HCEC 1CT (cell line): ENCODE measurements at regions not wholly inside any gene's neighbourhood (a gene's known extent, or its start where the extent isn't known, plus 50 kb on each side); places are given as distances from the start of the nearest gene placed in this dataset.
A peak's percentile ranks its signal among the peaks of the same experiment; 100 is the strongest.
"Not testable (repeated sequence)": the region's sequence is repeated elsewhere in the genome, so short reads cannot be mapped to it uniquely, and the experiment has no call there.

Experiments
- DNase-seq: peaks from one replicate; pipeline ENCODE4 v3.0.0-alpha.2; 2017

DNA sequence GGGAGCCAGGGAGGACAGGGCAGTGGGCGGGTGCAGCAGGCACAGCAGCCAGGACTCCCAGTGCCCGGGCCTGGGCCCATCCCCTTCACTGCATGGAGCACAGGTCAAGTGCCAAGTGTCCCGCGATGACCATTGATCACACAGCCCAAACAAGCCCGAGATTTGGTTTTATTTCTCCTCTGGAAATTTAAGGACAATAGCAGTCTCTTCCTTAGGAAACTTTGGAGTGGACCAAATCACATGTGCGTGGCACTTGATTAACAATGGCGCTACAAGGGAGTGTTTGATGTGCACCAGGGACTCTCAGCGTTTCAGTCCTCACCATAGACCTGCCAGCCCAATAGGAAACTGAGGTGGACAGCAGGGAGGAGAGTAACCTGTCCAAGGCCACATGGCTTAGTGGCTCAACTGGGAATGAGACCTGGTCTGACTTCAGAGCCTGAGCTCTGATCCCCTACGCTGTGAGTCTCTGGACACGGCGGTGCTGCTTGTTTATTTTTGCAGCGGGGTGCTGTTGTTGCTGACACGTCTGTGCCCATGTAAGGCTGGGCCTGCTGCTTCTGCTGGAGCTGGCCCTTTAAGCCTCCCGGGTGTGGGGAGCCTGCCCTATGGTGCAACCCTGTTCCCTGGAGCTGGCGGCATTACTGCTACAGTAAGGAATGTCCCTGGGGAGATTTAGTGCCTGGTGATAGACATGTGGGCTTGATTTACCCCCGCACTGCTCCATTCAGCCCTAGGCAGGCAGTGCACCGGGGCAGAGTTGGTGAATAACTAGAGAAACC, 194.2 kb downstream of the INHBB start:
- DNase-seq = peak; percentile 94

DNA sequence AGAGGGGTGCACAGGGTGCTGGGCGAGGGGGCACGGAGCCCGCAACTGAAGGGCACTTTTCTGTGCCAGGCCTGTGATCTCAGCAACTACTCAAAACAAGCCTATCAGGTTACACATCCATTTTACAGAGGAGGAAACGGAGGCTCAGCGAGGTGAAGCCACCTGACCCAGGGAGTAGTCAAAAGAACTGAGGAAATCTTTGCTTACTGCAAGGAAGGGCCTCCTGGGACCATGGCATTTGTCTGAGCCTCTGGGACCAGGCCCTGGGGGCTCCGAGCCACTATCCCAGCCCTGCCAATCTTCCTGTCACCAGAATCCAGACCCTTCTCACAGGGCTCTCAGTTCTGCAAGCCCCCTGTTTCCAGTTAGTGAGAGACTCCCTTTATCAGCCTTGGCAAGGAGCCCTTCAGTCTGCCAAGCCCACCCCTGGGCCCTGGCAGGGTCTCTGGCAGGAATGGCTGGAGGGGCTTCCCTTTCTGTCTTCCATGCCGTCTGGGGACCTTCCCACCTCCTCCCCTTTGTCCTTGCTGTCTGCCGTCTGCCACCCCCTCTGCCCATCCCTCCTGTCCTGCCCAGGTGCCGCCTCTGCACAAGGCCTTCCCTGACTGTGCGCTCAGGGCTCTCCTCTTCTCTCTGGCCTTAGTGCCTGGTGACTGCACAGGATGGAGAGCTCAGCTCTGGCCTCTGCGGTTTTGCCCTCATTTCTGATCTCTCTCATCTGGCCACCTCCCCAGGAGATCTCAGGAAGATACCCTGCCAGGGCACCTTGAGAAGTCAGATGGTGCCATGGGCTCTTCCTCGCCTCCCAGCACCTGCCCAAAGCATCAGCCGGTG, 194.7 kb upstream of the GLI2 start:
- DNase-seq = no peak

DNA sequence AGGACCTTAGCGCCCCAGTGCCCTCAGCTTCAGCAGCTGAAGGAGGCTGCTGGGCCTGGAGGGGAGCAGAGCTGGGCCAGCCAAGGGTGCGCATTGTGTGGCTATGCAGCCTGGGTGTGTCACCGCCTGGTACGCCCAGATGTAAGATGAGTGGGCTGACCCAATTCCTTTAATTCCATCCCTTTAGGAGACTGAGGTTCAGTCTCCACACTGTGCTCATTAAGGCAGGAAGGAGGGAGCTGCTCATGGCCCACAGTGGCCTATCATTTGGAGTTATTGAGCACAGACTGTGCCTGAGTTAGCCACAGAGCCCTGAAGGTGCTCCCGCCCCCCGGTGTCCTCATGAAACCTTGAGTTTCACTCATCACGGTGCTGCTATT, 194.1 kb upstream of the GLI2 start:
- DNase-seq = no peak

DNA sequence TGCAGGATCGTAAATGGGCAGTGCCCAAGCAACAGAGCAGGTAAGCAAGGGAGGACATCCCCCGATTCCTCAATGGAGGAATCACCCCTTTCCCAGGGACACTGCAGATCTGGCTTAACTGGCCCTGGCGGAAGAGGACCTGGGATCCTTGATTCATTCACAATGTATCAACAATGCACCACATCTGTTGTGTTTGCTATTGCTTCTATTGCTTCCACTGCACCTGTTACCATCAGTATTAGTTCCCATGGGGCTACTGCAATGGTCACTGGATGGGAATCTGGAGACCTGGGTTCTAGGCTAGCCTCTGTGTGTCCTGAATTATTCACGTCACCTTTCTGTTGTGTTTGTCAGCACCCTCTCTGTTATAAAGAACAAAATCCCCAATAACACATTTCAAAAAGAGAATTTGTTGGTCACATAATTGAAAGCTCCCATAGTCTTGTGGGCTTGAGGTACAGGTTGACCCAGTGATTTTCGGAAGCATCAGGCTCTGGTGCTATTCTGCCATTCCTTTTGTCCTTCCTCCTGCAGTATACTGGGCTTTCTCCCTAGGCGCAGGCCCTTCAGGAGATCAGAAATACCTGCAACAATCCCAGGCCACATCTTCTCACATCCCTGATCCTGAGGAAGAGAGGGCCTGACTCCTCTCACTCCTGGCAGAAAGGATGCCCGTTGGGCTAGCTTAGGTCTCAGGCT, 193.5 kb upstream of the GLI2 start:
- no peak for DNase-seq

DNA sequence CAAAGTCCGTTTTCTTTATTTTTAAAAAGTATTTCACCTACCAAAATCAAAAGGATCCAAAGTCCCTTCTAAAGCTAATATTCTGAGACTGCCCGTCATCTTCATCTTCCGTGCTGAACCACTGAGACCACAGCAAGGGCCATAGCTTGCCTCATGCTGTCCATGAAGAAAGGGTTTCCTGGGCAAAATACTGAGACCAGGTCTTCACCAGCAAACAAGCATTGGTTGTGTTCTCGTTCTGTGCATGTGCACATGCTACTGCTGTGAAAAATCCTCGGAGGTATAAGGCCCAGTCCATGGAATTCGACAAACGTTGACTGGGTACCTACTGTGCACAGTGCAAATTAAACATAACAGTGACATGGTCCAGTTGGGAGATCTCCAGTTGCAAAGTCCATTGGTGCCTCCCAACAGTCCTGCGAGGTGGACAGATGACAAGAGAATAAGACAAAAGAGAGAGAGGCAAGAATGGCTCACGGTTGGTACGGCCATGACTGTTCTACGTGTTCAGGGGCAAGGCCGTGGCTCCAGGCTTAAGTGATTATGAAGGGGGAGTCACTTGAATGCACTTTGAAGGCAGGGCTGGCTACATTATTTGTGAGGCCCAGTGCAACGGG, 192.6 kb upstream of the GLI2 start:
- DNase-seq = no peak

DNA sequence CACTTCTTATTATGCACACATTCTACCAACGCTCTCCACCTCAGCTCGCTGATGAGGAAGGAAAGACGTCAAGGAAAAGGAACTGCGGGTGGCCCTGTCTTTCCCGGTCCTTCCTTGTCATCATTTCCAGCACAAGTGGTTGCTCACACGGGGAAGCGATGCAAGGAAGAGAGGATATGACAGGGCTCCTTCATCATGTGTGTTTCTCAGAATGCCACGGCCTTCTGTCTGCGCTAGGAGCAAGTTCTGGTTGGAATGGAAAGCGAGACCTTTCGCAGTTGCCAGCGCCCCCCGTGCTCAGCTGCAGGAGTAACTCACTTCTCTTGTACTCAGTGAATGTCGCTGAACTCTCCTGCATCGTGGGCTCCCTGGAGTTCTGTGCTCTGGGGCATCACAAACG, 191.8 kb upstream of the GLI2 start:
- DNase-seq = no peak

DNA sequence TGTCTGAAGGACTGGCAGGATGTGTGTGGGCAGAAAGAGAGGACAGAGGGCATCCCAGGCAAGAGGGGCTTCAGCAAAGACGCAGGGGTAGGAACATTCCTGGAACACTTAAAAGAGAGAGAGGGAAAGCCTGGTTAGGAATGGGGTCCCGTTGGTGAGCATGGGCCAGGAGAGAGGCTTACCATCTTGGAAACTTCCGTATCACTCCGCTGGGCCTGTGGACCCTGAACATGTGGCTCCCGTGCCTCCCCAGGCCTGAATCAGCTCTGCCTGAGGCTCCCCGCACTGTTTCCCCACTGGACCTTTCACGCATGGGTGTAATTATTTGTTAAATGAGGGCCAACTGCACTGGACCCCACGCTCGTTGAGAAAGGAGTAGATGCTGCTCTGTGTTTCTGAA, 191.1 kb upstream of the GLI2 start:
- no peak for DNase-seq

DNA sequence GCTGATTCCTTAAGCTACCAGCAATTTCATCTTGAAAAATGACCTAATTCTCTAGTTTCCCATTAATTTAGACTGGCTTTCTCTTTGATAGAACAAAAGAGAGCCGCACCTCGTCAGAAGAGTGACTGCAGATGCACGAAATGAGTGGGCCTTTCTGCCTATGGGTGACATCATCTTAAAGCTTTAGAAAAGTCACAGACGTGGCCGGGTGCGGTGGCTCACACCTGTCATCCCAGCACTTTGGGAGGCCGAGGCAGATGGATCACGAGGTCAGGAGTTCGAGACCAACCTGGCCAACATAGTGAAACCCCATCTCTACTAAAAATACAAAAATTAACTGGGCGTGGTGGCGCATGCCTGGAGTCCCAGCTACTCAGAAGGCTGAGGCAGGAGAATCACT, 190.7 kb upstream of the GLI2 start:
- not testable (repeated sequence) for DNase-seq

DNA sequence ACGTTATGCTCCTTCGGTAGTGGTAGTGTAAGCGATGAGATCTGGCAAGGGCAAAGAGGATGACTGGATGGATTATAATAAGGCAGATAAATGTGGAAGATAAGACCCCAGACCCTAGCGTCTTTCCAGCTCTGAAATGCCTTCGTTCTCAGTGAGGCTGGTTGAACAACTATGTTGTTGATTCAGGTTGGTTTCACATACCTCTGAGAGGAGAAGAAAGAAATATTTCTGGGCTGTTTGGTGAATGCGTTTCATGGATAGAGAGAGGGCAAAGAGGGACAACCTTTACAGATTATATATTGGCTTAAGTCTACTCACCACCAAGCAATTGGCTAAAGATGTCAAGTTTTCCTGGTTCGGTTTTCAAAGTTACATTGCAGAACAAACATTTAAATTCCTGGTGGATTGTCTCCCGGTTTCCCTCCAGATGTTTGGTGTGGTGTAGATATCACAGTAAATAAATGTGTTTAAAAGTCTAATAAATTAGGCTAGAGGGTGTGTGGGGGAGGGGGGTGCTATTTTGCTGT, 190.1 kb upstream of the GLI2 start:
- DNase-seq = no peak

DNA sequence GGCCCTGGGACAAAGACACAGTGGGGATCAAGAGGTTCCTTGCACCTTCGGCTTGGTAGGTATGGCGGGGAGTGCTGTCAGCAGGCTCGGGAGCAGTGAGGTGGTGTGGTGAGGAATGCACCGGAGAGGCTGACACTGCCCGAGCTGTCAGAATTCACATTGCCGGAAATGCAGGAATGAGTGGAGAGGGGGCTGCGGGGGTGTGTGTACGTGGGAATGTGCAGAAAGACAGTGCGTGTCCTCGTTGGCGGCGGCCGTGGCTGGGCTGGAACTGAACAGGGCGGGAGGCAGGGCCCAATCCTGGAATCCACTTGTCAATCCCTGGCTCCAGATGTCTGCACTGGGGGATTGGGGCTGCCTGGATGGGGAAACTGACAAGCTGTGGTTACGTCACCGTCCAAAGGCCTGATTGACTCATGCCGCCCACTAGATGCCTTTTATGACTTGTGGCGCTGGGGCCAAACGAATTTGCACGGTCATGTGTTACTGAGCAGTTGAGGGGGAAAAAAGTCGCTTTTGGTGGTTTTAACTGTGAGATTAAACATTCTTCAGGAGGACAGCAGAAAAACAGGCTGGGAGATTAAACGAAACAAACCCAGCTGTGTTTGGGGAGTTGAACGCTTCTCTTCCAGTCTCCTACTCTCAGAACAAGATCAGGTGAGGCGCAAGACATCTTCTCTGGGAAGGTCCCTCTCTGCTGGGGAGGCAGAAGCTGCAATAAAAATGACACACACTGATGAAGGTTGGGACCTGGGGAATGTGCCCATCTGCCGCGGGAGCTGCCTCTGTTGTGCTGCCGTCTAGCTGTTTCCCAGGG, 189.4 kb upstream of the GLI2 start:
- DNase-seq = peak; percentile 92

DNA sequence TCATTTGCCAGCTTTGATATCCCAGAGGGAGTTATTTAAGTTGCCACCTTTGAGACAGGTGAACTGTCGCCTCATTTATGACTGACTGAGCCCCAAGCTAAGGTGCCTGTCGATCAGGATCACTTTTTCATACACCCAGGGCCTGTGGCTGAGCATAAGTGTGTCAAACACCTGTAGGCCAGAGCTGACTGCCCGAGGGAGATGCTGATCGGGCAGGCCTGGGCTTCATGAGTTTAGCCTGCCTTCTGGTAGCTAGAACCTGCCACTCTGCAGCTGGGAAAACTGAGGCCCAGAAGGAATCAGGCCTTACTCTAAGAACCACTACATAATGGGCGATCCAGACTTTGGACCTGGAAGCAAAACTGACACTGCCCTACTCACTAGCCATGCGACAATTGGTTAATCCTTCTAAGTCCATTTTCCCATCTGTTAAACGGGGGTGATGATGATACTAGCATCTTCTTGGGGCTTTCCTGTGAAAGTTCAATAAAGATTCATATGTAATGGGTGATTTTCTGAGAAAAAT, 188.7 kb upstream of the GLI2 start:
- no peak for DNase-seq

DNA sequence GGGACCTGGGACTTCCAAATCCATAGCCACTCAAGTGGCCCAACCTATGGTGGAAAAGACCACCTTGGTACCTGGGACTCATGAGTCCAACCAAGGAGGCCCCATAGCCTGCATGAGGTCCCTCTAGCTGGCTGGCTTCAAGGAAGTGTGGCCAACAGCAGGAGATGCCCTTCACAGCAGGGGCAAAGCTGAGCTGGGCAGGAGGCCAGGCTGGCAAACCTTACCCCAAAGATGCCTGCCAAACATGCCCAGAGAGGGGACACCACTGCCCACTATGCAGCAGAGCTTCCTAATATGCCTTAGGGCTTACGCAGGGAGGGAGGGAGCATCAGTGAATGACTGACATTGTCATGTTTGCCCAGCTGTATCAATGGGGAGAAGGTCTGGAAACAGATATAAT, 188.0 kb upstream of the GLI2 start:
- DNase-seq = no peak

DNA sequence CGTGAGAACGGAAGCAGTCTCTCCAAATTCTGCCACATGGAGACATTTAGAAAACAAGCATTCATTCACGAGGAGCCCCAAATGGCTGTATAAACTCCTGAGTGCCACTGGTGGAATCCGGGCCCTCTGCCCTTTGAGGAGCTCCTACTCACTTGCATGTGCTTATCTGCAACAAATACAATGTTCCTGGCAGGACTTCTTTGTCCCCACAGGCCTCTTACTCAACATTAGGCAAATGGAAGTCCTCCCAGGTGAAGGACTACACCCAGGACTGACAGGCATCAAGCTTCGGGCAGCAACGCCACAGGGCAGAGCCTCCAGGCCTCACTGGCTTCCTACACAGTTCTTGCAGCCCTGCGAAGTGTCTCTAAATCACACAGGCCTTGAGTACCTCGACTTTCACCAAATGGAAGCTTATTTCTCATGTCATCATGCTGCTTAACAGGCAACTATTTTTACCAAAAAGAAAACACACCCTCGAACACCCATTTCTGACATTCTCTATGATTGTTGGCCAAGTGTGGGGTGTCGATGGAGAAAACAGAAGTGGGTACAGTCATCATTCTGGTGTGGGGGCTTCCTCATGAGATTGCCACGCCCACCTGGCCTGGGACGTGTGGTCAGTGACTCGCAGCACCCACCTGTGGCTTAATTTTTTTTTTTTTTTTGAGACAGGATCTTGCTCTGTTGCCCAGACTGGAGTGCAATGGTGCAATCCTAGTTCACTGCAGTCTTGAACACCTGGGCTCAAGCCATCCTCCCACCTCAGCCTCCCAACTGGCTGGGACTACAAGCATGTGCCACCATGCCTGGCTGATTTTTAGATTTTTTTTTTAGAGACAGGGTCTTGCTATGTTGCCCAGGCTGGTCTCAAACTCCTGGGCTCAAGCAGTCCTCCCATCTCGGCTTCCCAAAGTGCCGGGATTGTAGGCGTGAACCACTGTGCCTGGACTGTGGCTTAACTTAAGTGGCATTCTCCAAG, 186.8 kb upstream of the GLI2 start:
- no peak for DNase-seq

DNA sequence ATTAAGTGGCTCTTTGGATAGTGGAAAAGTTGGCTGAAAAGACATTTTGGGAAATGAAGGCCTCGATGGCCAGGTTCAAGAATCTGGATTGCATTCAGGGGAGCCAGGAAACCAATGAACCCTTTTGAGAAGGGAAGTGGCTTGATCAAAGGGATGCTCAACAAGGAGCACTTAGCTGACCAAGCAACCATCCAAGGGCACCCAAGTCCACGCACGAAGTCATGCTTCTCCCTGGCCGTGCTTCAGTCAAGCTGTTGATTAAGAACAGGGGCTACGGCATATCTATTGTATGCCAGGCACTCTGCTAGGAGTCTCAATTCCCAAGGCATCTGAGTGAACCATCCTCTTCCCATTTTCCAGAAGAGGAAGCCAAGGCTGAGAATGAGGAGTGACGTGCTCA, 185.8 kb upstream of the GLI2 start:
- DNase-seq = no peak

DNA sequence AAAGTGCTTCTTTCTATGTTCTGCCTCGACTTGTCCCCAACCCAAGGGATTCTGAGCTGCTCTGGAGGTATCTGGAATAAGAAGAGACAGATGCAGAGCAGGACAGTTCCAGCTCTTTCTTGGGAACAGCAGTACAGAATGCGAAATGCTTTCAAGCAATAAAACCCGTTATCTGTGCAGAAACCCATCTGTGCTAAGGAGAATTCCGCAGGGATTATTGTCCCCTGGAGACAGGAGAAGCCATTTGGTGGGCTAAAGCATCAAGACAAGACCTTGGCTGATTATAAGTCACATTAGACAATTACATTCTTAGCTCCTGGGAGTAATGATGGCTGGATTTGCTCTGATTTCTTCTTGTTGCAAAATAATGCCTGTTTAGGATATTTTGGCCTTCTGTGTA, 185.4 kb upstream of the GLI2 start:
- no peak for DNase-seq

DNA sequence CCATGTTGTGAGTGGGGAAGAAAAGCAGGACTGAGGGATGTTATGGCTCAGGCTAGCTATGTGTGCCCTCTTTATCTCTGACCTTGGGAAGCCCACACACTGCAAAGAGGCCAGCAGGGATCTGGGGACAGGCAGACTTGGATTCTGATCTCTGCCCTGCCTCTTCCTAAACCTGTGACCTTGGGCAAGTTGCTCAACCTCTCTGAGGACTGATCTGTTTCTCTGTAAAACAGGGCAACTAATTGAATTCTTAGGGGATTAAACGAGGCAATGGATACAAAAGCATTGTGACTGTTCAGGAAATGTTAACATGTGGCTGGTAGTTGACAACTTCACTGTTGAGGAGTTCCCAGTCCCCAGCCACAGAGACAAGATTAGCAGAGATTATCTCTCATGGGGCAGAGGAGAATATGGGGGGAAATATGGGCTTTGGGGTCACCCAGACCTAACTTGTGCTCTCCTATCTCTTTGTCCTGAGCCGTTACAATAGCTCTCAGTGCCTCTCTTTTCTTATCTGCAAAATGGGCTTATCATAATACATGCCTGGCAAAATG, 184.7 kb upstream of the GLI2 start:
- no peak for DNase-seq

DNA sequence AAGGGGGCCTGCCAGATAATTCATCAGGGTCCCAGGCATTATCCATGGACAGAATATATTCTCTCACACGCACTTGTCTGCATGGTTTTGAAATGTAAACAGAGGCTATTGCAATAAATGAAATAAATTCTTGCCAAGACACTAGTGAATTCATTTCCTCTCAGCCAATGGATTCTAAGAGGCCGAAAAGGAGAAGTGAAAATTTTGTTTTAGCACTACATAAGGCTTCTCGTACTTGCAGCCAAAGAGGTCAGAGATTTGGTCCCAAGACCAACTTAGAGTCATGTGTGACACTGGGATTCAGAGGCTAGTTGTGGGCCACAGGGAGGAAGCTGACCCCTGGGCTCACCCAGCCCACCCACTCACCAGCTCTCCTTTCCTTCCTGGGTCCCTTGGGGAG, 184.1 kb upstream of the GLI2 start:
- no peak for DNase-seq

DNA sequence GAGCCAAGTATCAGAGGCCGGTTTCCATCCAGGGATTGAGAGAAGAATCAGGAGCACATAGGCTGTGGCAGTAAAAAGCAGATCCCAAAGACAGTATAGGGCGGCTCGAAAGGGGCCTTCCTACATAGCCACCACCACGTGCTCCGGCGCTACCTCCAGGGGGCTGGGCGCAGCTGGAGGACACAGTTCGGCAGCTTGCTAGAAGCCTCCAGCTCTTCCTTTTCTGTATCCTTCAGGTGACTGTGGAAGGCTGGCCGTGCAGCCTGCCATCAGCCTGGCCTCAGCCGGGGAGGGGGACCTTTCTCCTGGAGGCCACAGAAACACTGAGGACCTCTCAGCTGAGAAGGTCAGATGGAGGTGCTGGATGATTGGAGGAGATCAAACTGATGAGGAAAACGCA, 183.6 kb upstream of the GLI2 start:
- DNase-seq = no peak

DNA sequence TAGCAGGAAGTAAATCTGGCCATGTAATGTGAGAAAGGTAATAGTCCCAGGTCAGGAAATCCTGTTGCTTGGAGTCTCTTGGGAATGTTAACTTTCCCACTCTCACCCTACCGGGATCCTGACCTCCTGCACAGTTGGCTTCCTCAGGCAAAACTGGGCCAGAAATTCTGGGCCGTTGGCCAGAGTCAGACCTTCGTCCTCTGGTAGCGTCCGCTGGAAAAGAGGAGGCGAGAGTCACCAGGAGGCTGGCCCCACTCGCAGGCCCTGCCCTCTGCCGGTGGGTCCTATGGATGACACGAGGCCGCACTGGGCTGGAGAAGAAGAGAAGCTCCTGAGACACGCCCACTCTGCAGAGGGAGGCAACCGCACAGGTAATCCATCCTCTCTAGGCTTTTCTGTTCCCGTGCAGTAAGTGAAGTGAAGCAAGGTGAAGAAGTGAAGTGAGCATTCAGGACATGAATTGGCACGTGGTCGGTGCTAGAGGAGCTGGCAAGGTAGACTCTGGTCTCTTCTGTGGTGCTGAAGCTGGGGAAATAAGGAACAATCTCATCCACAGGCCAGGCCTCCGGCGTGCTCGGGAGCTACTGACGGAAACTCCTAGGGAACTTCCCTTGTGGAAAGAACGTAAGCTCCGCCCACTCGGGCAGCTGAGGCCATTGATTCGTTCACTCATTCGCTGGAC, 182.7 kb upstream of the GLI2 start:
- DNase-seq = peak; percentile 57

DNA sequence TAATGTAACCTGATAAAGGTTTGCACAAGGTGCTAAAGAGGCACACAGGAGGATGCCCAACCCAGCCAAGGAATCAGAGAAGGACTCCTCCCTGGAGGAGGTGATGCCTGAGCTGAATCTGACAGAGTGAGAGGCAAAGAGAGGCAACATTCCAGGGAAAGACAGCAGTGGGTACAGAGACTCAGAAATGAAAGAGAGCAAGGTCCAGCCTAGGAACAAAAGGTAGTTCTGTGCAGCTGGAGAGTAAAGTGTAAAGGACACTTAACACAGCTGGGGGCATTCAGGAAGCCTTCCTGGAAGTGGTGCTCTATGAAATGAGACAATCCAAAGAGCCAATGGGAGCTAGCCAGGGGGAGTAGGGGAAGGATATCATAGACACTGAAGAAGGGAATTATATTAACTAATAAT, 181.0 kb upstream of the GLI2 start:
- no peak for DNase-seq
